ENCODE measurements at regions not wholly inside any gene's neighbourhood (a gene's known extent, or its start where the extent isn't known, plus 50 kb on each side); places are given as distances from the start of the nearest gene placed in this dataset.

- no peaks in the 10 kb centered on the region for H3K4me1 ChIP-seq
- TF ChIP-seq, protein P1, sequence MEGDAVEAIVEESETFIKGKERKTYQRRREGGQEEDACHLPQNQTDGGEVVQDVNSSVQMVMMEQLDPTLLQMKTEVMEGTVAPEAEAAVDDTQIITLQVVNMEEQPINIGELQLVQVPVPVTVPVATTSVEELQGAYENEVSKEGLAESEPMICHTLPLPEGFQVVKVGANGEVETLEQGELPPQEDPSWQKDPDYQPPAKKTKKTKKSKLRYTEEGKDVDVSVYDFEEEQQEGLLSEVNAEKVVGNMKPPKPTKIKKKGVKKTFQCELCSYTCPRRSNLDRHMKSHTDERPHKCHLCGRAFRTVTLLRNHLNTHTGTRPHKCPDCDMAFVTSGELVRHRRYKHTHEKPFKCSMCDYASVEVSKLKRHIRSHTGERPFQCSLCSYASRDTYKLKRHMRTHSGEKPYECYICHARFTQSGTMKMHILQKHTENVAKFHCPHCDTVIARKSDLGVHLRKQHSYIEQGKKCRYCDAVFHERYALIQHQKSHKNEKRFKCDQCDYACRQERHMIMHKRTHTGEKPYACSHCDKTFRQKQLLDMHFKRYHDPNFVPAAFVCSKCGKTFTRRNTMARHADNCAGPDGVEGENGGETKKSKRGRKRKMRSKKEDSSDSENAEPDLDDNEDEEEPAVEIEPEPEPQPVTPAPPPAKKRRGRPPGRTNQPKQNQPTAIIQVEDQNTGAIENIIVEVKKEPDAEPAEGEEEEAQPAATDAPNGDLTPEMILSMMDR (IDR thresholded peaks at IDR 0.05): no peak
- DNase-seq (no peak), ATAC-seq (no peak)
- no peaks in the 10 kb centered on the region for H3K27me3 ChIP-seq
- H3K27ac ChIP-seq: no peak overlapping the region
- 83% methylated on average over 3 of the region's 3 CpGs for WGBS, 2 donors
- H3K36me3 ChIP-seq: no peaks in the 10 kb centered on the region
- no peak overlapping the region for H3K4me3 ChIP-seq
- H3K9me3 ChIP-seq: no peaks in the 10 kb centered on the region
- intact Hi-C loops (cut with DNase I): no loop called here
Observed at GRCh38 chr4:33421887-33422286, 2701.7 kb downstream of the PCDH7 start.

DNA sequence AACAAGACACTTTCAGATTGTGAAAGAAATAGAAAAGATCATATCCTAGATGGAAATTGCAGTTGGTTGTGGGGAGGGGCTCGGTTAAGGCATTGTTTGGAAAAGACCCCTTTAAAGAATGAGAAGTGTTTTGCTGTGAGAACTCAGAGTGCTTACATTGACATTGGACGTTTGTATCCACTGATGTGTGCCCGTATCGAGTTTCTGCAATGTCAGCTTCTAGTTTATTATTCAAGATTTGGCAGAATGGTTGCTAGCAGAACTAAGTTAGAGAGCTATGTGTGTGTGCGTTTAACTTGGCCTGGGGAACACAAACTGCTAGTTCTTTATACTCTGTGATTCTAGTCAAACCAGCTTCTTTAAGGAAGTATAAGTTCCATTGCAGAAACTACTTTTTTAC is 2702.5 kb downstream of the PCDH7 start:
- WGBS, 2 donors: 68% methylated on average over 5 of the region's 5 CpGs
- no peaks in the 10 kb centered on the region for H3K27me3 ChIP-seq
- no peaks in the 10 kb centered on the region for H3K9me3 ChIP-seq
- no peak for ATAC-seq
- H3K4me3 ChIP-seq: no peak overlapping the region
- TF ChIP-seq, protein P1 (IDR thresholded peaks at IDR 0.05): no peak
- DNase-seq: no peak
- no peaks in the 10 kb centered on the region for H3K36me3 ChIP-seq
- no peak overlapping the region for H3K27ac ChIP-seq
- intact Hi-C loops (cut with DNase I): no loop called here
- no peaks in the 10 kb centered on the region for H3K4me1 ChIP-seq

DNA sequence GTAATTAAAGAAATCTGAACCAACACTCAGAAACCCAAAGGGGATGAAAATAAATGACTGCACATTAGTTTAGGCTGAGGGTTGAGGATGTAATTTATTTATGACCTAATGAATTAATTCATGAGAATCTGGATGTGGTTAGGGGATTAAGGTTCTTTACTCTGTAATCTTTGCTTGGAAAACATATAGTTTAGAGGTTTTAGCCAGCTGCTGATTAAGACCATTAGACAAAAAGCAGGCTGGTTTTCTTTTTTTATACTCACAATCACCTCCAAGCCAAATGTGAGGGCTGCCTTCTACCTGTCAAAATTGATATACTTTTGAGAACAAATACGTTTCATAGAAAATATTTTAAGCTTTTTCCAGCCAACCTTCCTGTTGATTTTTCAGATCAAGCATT is 2705.8 kb downstream of the PCDH7 start:
- Histone ChIP-seq H3K9me3 (no peaks in the 10 kb centered on the region), H3K4me1 (no peaks in the 10 kb centered on the region), H3K36me3 (no peaks in the 10 kb centered on the region), H3K4me3 (no peak overlapping the region), H3K27me3 (no peaks in the 10 kb centered on the region), H3K27ac (no peak overlapping the region)
- intact Hi-C loops (cut with DNase I): no loop called here
- TF ChIP-seq, protein P1 (IDR thresholded peaks at IDR 0.05): no peak
- no peak for DNase-seq
- 39 to 46% methylated on average over 1 of the region's 1 CpG for WGBS, 2 donors
- no peak for ATAC-seq

DNA sequence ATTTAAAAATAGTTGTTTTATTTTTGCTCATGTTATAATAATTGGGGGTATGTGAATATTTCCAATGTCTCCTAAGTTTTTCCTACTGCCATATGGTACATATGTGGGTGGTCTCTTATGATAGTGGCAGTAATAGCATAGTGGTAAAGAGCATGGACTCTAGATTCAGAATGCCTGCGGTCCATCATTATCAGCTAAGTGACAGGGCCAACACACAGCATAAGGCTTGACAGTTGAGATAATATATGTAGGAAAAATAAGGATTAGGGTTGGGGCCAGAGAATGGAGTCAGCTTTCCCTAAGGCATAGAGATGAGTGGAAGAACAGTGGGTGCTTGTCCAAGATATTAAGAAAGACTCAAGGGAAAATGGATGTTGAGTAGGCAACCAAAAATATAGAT is 2707.5 kb downstream of the PCDH7 start:
- H3K27me3 ChIP-seq: no peaks in the 10 kb centered on the region
- no peak for DNase-seq
- H3K9me3 ChIP-seq: no peaks in the 10 kb centered on the region
- no peak overlapping the region for H3K4me3 ChIP-seq
- TF ChIP-seq, protein P1 (IDR thresholded peaks at IDR 0.05): no peak
- no peak overlapping the region for H3K27ac ChIP-seq
- ATAC-seq: no peak
- H3K4me1 ChIP-seq: no peaks in the 10 kb centered on the region
- intact Hi-C loops (cut with DNase I): no loop called here
- H3K36me3 ChIP-seq: no peaks in the 10 kb centered on the region
- WGBS, 2 donors: 14 to 31% methylated on average over 1 of the region's 1 CpG

DNA sequence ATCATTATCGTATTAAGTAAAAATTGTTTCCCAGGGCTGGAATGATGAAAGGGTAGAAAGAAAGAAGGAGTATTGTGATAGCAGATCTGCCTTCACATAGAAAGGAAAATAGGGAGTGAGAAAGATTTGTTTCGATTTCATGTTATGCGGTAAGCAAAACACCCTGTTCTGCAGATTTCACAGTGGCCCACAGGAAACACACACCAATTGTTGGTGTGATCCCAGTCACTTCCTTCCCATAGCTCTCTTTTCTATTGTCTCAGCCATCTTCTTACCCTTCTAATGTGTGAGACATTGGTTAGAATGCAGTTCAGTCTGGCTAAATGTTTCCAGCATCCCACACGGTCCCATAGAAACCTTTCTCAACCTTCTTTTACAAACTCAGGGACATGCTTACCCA is 2709.8 kb downstream of the PCDH7 start:
- WGBS, 2 donors: 79 to 86% methylated on average over 4 of the region's 4 CpGs
- H3K27me3 ChIP-seq: no peaks in the 10 kb centered on the region
- ATAC-seq (no peak), DNase-seq (no peak)
- H3K4me1 ChIP-seq: no peaks in the 10 kb centered on the region
- TF ChIP-seq, protein P1 (IDR thresholded peaks at IDR 0.05): no peak
- peaks cover 0 to 4% (median 0%) of the 10 kb centered on the region in 11 donors for H3K9me3 ChIP-seq
- no peak overlapping the region for H3K4me3 ChIP-seq
- no peaks in the 10 kb centered on the region for H3K36me3 ChIP-seq
- no peak overlapping the region for H3K27ac ChIP-seq
- intact Hi-C loops (cut with DNase I): no loop called here
